Glutamatergic neuron (in vitro differentiated cells): ENCODE measurements at regions not wholly inside any gene's neighbourhood (a gene's known extent, or its start where the extent isn't known, plus 50 kb on each side); places are given as distances from the start of the nearest gene placed in this dataset.

ENCODE experiments used
- DNase-seq: peaks from one replicate; pipeline ENCODE4 v3.0.0; 2022
- H3K27ac Mint-ChIP-seq: one replicate; pipeline ENCODE4 v1.8.0; 2020; ENCODE audit warnings: mild to moderate bottlenecking, mixed read lengths, inconsistent platforms; ENCODE audit not compliant: unreplicated experiment
- H3K27me3 Mint-ChIP-seq: one replicate; pipeline ENCODE4 v1.8.0; 2020; ENCODE audit warnings: mild to moderate bottlenecking, moderate library complexity, mixed read lengths, inconsistent platforms; ENCODE audit not compliant: unreplicated experiment
- H3K36me3 Mint-ChIP-seq: one replicate; pipeline ENCODE4 v1.8.0; 2020; ENCODE audit warnings: mild to moderate bottlenecking, mixed read lengths, inconsistent platforms; ENCODE audit not compliant: unreplicated experiment
- H3K4me1 Mint-ChIP-seq: one replicate; pipeline ENCODE4 v1.8.0; 2020; ENCODE audit warnings: mild to moderate bottlenecking, low read depth, mixed read lengths, inconsistent platforms; ENCODE audit not compliant: unreplicated experiment
- H3K4me3 Mint-ChIP-seq: one replicate; pipeline ENCODE4 v1.8.0; 2020; ENCODE audit warnings: mild to moderate bottlenecking, mixed read lengths, inconsistent platforms; ENCODE audit not compliant: unreplicated experiment
- H3K9me3 Mint-ChIP-seq: one replicate; pipeline ENCODE4 v1.8.0; 2020; ENCODE audit warnings: mild to moderate bottlenecking, moderate library complexity, mixed read lengths, inconsistent platforms; ENCODE audit not compliant: unreplicated experiment
- CTCF ChIP-seq: fragments of 200-600 bp; sonication (generic); IDR thresholded peaks from one replicate; pipeline ENCODE4 v1.5.0; 2021; ENCODE audit not compliant: partially characterized antibody, unreplicated experiment

GRCh38 chr11:112470355-112470754 is 209.7 kb upstream of the PLET1 start:
- Mint-ChIP-seq H3K4me1 (no peaks in the 10 kb centered on the region), H3K9me3 (no peaks in the 10 kb centered on the region), H3K36me3 (no peaks in the 10 kb centered on the region), H3K4me3 (no peak overlapping the region), H3K27ac (no peak overlapping the region), H3K27me3 (no peaks in the 10 kb centered on the region)
- TF ChIP-seq CTCF = no peak
- DNase-seq = no peak

DNA sequence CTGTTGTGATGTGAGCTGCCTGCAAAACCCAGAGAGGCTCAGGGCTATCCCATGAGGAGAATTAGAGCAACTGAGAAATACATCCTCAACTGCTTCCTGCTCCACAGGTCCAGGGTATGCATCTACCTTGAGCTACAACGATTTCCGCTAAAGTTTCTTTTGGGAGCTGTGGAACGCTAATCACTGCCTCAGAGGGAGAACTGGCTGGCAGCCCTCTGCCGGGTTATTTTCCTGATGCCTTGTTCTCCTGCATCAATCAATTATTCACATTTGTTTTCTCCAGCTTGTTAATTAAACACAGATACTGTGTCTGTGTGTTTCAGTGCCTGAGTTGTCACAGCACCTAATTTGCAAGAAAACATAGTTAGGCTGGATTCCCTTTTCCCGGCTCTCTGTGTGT is 211.1 kb upstream of the PLET1 start:
- H3K4me1 Mint-ChIP-seq = no peaks in the 10 kb centered on the region
- H3K4me3 Mint-ChIP-seq = no peak overlapping the region
- no peaks in the 10 kb centered on the region for H3K36me3 Mint-ChIP-seq
- DNase-seq = no peak
- H3K27me3 Mint-ChIP-seq = peaks cover 3% of the 10 kb centered on the region
- H3K9me3 Mint-ChIP-seq = no peaks in the 10 kb centered on the region
- no peak overlapping the region for H3K27ac Mint-ChIP-seq
- TF ChIP-seq CTCF = no peak

- DNase-seq = no peak
- no peak for TF ChIP-seq CTCF
- H3K27me3 Mint-ChIP-seq = peaks cover 3% of the 10 kb centered on the region
- no peaks in the 10 kb centered on the region for H3K4me1 Mint-ChIP-seq
- H3K27ac Mint-ChIP-seq = no peak overlapping the region
- H3K36me3 Mint-ChIP-seq = no peaks in the 10 kb centered on the region
- peaks cover under 1% of the 10 kb centered on the region for H3K9me3 Mint-ChIP-seq
- no peak overlapping the region for H3K4me3 Mint-ChIP-seq
These were observed 216.5 kb upstream of the PLET1 start for GRCh38 chr11:112477152-112477551.

DNA sequence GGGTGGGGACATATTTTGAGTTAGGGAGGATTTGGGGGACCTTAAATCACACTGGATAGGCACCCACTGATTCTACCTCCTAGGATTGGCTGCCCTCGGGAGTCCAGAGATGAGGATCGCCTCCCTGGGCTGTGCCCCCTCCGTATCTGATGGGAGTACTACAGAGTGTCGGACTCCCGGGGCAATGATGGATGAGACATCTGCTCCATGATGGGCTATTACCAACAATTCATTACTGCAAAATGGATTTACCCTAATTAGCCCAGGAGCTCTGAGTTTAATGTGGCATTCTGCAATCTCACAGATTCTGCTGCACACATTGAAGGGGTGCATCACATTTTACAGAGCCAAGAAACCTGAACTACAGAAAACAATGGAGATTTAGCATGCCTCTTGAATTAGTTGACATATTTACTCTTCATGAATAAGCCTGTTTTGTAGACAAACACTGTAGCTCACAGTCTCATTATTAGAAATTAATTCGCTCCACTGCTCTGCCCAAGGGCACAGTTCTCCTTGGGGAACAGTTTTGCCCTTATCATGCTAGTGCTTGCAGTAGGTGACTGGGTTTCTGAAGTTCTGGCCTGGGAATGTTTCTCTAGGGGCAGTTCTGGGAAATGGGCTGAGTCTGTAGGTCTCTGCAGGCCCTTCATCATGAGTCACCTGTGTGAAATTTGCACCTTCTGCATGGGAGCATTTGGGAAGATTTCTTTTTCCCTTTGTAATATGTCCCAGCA is 217.1 kb upstream of the PLET1 start:
- H3K9me3 Mint-ChIP-seq = peaks cover 2% of the 10 kb centered on the region
- H3K36me3 Mint-ChIP-seq = peaks cover 6% of the 10 kb centered on the region
- no peak for DNase-seq
- no peak for TF ChIP-seq CTCF
- peaks cover 3% of the 10 kb centered on the region for H3K27me3 Mint-ChIP-seq
- no peaks in the 10 kb centered on the region for H3K4me1 Mint-ChIP-seq
- no peak overlapping the region for H3K27ac Mint-ChIP-seq
- H3K4me3 Mint-ChIP-seq = no peak overlapping the region

DNA sequence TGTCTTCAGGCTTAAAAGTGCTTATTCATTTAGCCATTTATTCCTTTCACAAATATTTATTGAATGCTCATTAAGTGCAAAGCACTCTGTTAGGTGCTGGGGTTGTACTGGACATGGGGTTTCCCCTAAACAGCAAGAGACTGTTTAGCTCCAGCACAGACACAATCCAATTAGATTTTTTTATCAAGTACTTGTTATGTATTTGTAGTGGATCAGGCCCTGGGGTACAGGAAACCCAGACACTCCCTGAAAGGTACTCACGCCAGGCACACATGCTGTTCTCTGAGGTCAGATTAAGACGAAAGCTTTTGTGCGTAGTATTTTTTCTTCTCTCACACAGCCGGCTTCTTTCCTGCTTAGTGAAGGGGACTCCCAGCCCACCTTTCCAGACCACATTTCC is 218.1 kb upstream of the PLET1 start:
- H3K27ac Mint-ChIP-seq = no peak overlapping the region
- no peak for TF ChIP-seq CTCF
- H3K36me3 Mint-ChIP-seq = peaks cover 6% of the 10 kb centered on the region
- peaks cover 3% of the 10 kb centered on the region for H3K27me3 Mint-ChIP-seq
- no peak overlapping the region for H3K4me3 Mint-ChIP-seq
- DNase-seq = no peak
- peaks cover 2% of the 10 kb centered on the region for H3K9me3 Mint-ChIP-seq
- H3K4me1 Mint-ChIP-seq = no peaks in the 10 kb centered on the region
